GM19035 (cell line): ENCODE measurements at regions not wholly inside any gene's neighbourhood (a gene's known extent, or its start where the extent isn't known, plus 50 kb on each side); places are given as distances from the start of the nearest gene placed in this dataset.
"Not testable (repeated sequence)": the region's sequence is repeated elsewhere in the genome, so short reads cannot be mapped to it uniquely, and the experiment has no call there.

Experiments
- ATAC-seq: cut with Tn5 transposase; IDR thresholded peaks from one replicate; pipeline ENCODE4 v1.9.1; 2021; ENCODE audit not compliant: unreplicated experiment

DNA sequence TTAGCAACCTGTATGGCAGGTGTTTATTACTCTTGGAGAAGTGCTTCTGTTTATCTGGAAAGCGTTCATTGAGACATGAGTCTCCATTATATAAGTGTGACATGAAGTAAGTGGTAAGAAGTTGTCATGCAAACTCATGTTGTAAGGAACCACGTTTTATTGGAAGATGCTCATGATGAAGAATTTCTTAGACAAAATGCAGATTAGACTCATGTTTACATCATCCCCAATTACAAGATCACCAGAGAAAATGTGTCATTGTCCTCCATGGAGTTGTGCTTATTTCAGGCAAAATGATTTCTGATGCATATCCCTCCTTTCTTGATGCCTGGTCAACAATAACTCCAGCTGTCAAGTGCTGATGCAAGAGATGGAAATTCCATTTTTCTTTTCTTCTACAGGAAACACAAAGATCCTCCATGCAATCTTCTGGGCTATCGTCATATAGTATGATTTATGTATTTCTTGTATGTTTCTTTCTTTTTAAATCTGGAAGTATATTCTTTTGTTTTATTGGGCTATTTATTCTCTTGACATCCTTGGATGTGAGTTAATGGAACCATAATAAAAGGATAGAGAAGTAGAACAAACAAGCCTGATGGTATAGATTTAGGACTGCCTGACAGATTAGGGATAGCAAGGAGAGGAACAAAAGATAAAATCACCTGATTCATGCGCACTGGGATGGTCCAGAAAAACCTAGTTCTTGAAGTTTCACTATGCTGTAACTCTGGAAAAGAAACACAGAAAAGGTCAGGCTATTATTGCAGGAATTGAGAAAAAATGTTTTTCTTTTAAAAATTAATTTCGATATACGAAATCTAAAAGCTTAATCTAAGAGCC lies 50.7 kb upstream of the DIAPH3 start:
- ATAC-seq: no peak

DNA sequence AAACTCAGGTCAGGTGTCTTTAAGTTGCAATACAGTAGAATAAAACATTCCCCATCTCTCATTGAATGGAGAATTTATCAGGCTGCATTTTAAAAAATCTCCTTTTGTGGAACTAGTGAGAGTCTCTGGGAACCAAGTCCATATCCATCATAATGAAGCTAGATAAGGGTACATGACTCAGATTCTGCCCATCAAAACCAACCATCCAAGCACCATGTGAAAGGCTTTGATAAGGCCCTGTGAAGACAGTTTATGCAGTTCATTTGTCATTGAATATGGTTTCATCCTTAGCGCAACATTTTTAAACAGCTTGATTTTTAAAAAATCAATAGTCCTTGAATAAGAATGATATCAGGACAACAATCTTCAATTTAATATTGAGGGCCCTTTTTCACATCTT lies 56.3 kb upstream of the DIAPH3 start:
- ATAC-seq: no peak

DNA sequence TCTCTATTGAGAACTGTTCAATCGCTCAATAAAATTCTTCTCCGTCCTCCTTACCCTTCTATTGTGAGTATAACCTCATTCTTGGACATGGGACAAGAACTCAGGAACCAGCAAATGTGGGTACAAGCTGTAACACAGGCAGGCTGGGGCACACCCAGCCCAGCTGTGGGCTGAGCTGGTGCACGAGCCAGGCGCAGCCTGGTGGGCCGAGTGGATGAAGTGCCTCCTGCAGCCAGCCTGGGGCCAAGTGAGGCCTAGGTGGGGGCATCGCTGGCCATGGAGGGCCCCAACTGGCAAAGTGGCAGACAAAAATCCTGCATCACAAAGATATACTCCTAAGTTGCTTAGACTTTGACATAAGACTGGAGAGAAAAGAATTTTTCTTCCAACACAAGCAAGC lies 57.9 kb upstream of the DIAPH3 start:
- no peak for ATAC-seq

DNA sequence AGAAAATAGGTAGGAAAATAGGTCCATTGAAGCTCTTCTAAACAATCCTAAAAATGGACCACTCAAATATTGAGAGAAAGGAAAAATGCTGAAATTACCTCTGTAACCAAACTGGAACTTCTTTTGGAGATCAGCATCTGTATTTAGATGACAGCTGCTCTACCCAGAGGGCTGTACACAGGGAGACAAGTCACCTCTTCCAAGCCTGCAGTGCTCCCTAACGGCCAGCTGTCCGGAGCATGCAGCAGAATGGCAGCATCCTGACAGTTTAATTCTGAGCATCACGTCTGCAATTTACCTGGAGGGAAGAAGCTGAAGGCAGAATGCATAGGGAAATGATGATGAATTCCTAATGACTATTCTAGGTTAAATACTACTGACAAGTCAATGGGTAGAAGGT lies 62.8 kb upstream of the DIAPH3 start:
- no peak for ATAC-seq

DNA sequence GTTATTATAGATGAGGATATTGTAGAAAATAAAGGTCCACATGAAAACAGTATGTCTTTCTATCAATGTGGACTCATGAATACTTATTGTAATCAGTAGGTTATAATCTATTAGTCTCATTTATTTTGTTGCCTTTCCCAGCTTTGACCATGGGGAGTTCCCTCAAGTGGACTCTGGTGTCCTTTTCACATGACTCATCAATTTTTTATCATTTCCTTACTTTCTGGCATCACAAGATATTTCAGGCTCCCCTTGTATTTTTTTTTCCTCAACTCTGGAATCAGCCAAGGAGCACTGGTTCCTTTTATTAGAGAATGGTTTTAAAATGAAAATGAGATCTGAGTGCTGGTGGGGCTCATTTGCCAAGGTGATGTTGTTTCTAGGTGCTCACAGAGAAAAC lies 63.4 kb upstream of the DIAPH3 start:
- ATAC-seq: no peak

DNA sequence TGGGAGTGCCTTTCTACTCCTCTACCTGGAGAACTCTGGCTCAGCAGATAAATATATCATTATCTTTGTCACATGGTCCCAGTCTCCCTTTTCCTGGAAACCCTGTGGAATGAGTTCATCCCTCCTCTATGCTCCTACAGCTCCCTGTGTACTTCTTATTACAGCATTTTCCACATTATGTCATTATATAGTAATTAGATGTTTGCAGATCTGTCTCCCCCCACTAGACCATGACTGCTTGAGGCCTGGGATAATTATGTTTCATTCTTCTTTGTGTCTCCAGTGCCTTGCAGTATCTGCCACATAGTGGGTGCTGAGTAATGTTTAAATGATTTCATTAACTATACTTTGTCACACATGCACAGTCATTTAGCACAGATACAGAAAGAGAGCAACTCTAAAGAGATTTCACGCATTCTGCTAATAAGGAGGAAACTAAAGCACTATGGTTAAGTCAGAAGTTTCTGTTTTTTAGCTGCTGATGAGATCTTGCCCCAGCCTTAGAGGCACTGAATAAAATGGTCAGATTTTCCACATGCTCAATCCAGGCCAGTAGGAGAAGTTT lies 66.1 kb upstream of the DIAPH3 start:
- no peak for ATAC-seq

DNA sequence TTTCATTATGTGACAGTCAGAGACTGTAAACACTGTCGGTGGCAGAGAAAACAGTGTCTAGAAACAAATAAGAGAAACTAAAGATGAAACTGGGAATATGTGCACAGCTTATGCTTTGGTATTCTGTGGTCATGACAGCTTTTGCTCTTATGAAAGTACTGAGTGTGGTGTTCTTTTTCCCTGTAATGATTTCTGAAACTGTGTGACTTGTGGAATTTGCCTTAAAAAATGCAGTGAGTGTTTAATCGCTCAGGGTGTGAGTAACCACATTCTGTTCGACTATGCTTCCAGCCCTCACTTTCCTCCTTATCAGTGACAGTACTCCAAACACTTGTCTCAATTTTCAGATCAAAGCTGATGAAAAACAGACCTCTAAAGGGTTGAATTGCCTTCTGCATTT lies 66.9 kb upstream of the DIAPH3 start:
- ATAC-seq: peak; percentile 70

DNA sequence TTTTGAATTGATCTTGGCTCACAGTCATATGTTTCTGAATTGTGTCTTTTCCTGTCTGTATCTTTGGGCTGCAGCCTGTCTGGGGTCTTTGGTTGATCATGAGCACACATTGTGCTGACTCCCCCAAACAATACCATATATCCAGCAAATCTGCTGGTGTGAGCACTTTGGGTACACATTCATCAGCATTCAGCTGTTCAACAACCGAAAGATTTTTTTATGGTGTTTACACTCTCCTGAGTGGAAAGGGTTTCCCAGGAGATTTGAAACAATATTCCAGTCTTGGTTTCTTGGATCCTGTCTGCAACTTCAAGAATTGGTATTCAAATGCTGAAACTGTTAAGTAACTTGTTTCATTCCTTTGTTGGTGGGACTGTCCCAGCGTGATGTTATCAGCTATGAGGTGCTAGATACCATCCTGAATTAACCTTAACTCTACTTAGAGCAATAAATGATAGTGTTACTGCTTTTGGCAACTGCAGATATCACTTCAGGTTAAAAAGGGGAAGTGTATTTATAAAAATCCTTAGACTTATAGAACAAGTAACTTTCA lies 78.4 kb upstream of the DIAPH3 start:
- ATAC-seq: no peak

DNA sequence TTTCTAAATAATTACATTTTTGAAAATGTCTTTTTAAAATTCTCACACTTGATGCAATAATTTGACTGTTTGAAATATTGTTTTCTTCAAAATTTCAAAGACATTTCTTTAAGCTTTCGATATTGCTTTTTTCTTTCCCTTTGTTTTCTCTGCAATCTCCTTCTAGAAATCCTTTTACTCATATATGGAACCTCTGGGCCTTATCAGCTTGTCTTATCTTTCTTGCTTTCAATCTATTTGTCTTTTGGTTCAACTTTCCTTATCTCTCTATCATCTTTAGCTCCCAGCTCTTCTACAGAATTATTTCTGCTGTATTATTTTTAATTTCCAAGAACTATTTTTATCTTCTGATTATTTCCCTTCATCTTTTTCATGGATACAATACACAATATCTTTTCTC lies 80.7 kb upstream of the DIAPH3 start:
- ATAC-seq: no peak

DNA sequence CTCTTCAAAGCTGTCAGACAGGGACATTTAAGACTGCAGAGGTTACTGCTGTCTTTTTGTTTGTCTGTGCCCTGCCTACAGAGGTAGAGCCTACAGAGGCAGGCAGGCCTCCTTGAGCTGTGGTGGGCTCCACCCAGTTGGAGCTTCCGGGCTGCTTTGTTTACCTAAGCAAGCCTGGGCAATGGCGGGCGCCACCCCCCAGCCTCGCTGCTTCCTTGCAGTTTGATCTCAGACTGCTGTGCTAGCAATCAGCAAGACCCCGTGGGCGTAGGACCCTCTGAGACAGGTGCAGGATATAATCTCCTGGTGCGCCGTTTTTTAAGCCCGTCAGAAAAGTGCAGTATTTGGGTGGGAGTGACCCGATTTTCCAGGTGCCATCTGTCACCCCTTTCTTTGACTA lies 87.7 kb upstream of the DIAPH3 start:
- not testable (repeated sequence) for ATAC-seq

DNA sequence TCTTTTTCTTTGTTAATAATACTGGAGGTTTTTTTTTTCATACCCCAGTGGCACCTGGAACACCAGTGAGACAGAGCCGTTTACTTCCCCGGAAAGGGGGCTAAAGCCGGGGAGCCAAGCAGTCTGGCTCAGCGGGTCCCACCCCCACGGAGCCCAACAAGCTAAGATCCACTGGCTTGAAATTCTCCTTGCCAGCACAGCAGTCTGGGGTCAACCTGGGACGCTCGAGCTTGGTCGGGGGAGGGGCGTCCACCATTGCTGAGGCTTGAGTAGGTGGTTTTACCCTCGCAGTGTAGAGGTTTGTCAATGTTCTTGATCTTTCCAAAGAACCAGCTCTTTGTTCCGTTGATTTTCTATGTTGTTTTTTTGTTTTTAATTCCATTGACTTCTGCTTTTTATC lies 94.6 kb upstream of the DIAPH3 start:
- ATAC-seq: no peak

DNA sequence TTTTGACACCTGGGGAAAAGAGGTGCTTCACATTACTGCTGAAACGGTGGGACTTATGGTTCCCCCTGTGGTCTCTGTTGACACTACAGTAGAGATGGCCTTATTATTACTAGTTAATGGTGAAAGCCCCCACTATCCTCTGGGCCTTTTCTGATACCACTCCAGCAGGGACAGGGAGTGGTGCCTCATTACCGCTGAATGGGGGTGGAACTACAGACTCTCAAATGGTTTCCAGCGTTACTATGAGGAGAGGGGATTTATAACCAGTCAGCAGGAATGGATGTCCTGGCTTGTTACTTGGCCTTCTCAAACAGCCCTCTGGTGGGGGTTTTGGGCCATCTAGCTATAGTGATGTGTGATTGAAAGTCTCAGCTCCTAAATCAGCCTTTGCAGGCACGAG lies 96.7 kb upstream of the DIAPH3 start:
- no peak for ATAC-seq

DNA sequence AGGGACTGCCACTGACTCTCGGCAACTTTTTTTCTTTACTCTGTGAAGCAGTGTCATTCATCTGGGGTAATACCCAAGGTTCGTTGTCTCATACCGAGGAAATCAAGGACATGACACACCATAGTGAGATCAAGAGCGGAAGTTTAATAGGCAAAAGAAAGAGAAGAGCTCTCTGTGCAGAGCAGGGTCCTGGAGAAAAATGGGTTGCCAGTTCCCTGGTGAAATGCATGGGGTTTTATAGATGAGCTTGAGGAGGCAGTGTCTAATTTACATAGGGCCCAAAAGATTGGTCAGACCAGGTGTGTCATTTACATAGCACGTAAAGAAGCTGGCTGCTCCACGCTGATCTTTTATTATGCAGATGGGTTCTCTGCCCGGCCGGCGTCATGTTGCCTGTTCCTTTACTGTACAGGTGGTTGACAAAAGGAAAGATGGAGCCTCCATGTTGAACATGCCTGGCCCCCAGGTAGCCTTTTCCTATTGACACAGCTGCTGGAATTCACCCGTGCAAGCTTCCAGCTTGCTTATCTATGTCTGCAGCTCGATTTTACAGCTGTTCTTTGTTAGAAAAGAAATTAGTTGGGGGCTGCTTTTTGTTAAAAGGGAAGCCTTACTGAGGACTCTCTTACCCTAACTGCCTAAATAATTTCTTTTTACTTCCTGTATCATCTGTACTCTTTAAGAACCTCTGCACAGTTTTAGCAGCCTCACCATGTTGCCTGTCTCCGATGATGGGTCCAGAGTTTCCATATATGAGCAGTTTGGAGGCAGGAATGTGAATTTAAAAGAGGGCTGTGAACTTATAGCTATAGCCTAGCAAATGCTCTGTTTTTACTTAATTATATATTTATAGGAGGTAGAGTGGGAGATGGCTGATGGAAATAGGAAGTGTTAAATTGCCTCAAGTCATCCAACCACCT lies 98.0 kb upstream of the DIAPH3 start:
- ATAC-seq: no peak

DNA sequence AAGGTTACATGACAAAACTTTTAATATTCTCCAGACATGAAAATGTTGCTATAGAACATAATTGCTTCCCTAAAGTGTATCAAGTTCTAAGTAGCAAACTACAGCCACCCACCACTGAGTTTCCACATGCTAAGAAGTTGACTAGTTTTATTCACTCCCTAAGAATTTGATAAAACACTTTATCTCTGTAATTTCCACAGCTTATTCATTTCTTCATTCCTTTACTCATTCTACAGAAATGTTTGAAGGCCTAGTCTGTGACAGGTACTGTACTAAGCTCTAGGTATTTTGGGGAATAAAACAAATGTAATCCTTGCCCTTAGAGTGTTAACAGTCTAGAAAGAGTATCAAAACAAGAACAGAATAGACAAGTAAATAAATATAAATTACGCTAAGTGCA lies 101.8 kb upstream of the DIAPH3 start:
- ATAC-seq: no peak

DNA sequence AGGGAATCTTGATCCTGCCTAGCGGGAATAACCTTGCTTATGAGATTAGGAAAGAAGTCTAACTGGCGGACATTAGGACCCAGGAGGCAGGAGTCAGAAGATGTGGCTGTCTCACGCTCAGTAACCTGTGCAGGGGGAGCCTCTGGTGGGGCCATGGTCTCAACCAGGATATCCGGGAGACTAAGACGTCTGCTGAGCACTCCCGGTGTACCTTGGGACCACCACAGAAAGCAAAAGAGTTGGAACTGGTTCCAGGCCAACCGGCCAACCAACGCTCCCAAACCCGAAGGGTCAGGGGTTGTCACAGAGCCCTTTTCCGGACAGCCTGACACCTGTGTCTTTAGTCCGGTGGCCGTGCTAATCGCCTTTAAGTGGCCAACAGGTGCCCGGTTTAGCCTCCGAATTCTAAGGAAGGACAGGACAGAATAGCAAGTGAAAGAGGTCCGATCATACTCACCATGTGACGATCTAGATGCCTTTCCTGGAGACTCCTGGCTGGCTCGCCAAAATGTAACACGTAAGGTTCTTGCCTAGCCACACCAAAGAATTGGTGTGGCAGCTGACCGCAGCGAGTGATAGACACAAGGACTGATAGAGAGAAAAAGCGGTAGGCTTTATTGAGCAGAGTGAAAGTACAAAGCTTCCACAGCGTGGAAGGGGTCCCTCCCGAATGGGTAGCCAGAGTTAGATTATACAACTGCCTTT lies 103.9 kb upstream of the DIAPH3 start:
- ATAC-seq: peak; percentile 85

DNA sequence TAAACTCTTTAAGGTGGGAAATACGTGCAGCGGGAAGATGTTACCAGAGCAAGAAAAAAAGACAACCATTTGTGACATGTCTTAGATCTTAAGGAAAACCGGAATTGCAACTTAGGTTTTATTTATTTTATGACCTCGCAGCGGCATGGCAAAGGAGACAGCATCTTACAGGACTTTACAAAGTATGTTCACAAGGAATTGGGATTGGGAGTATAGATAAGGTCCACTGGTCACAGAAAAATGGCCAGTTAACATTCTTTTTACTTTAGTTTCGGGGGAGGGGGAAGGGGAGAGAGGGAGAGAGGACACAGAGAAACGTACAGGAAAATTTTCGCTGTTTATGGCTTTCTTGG lies 104.5 kb upstream of the DIAPH3 start:
- ATAC-seq: no peak

DNA sequence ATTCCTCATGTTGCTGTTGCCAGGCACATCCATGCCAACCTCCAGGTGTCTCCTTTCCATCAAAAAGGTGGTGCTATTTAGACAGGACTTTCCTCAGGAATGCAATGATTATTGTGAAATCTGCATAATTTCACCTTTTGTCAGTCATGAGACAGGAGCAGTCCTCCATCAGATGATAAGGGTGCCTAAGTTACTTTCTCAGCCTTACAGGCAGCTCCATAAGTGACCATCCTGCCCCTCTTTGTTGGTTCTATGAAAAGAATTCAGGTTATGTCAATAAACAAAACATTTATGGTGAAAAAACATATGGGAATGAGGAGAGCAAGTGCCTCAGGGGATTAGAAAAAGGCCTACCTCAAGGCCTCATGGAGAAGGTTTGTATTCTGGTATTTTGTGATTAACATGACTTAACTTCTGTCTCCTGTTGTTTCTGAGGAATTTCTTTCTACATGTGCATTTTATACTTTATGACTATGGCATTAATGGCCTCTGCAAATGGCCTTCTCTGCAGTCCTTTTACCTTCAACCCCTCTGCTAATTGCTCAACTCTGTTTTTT lies 110.3 kb upstream of the DIAPH3 start:
- ATAC-seq: no peak

DNA sequence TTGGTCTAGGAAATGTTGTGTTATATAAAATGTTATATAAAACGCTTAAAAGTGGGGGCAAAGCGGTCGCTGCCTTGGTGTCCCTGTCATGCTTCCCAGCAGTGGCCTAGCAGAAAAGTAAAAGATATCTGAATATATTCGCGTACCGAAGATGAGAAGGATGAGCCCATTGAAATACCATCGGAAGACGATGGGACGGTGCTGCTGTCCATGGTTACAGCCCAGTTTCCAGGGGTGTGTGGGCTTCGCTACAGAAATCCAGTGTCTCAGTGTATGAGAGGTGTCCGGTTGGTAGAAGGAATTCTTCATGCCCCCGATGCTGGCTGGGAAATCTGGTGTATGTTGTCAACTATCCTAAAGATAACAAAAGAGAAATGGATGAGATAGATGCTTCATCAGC lies 110.9 kb upstream of the DIAPH3 start:
- ATAC-seq: no peak

DNA sequence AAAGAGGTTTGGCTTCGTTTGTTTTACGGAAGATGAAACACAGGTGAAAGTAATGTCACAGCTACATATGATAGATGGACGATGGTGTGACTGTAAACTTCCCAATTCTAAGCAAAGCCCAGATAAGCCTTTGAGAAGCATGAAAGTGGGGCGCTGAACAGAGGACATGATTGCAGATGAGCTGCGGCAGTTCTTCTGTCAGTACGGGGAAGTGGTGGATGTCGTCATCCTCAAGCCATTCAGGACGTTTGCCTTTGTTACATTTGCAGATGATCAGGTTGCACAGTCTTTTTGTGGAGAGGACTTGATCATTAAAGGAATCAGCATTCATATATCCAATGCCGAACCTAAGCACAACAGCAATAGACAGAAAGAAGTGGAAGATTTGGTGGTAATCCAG lies 111.5 kb upstream of the DIAPH3 start:
- ATAC-seq: no peak

DNA sequence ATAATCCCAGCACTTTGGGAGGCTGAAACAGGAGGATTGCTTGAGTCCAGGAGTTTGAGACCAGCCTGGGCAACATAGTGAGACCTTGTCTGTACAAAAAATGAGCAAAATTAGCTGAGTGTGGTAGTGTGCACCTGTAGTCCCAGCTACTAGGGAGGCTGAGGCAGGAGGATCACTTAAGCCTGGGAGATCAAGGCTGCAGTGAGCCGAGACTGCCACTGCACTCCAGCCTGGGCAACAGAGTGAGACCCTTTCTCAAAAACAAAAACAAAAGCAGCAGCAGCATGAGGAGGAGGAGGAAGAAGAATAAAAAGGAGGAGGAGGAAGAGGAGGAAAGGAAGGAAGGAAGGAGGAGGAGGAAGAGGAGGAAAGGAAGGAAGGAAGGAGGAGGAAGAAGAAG lies 116.5 kb upstream of the TDRD3 start:
- ATAC-seq: not testable (repeated sequence)

DNA sequence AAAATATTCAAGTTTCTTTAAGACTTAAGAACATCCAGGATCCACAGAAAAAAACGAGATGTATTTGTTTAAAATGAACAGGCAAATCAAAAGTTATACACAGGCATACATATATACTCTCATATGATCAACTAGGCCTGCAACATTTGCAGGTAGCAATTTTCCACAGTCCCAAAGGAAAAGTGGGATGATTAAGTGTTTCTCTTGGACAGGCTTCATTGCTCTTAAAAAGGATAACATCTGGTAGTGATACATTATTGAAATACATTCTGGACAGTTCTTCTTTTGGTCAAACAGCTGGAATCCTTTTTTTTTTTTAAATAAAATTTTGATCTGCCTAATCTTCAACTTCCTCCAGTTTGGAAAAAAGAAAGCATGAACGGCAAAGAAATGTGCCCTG lies 114.8 kb upstream of the TDRD3 start:
- no peak for ATAC-seq
